HG03558 (cell line): ENCODE measurements at regions not wholly inside any gene's neighbourhood (a gene's known extent, or its start where the extent isn't known, plus 50 kb on each side); places are given as distances from the start of the nearest gene placed in this dataset.
"Not testable (repeated sequence)": the region's sequence is repeated elsewhere in the genome, so short reads cannot be mapped to it uniquely, and the experiment has no call there.

ENCODE experiments used
- ATAC-seq: cut with Tn5 transposase; IDR thresholded peaks from one replicate; pipeline ENCODE4 v1.9.1; 2021; ENCODE audit warnings: moderate number of reproducible peaks; ENCODE audit not compliant: unreplicated experiment; ENCODE audit errors: extremely low read depth

GRCh38 chr14:40955131-40955505 lies 651.6 kb upstream of the LRFN5 start:
- ATAC-seq = no peak

- ATAC-seq = not testable (repeated sequence)
Measured at GRCh38 chr14:40954448-40955130, 652.1 kb upstream of the LRFN5 start.

- ATAC-seq = no peak
Measured at GRCh38 chr14:40944521-40944920, 662.2 kb upstream of the LRFN5 start.

GRCh38 chr14:40936861-40937260 lies 669.8 kb upstream of the LRFN5 start:
- no peak for ATAC-seq

GRCh38 chr14:40920380-40920779 lies 686.3 kb upstream of the LRFN5 start:
- no peak for ATAC-seq

GRCh38 chr14:40911141-40911540 lies 695.5 kb upstream of the LRFN5 start:
- ATAC-seq = no peak

- ATAC-seq = no peak
Measured at GRCh38 chr14:40909906-40910305, 696.8 kb upstream of the LRFN5 start.

GRCh38 chr14:40903709-40904108 lies 703.0 kb upstream of the LRFN5 start:
- no peak for ATAC-seq

- no peak for ATAC-seq
Measured at GRCh38 chr14:40899435-40899834, 707.2 kb upstream of the LRFN5 start.

GRCh38 chr14:40894846-40895245 lies 711.8 kb upstream of the LRFN5 start:
- ATAC-seq = no peak

- no peak for ATAC-seq
Measured at GRCh38 chr14:40889126-40889525, 717.5 kb upstream of the LRFN5 start.

GRCh38 chr14:40887912-40888311 lies 718.8 kb upstream of the LRFN5 start:
- no peak for ATAC-seq

GRCh38 chr14:40870252-40870651 lies 736.4 kb upstream of the LRFN5 start:
- no peak for ATAC-seq

GRCh38 chr14:40859055-40859454 lies 747.6 kb upstream of the LRFN5 start:
- ATAC-seq = no peak

GRCh38 chr14:40855343-40855742 lies 751.3 kb upstream of the LRFN5 start:
- no peak for ATAC-seq

- ATAC-seq = no peak
Measured at GRCh38 chr14:40850191-40850590, 756.5 kb upstream of the LRFN5 start.

GRCh38 chr14:40847480-40847879 lies 759.2 kb upstream of the LRFN5 start:
- ATAC-seq = no peak

- no peak for ATAC-seq
Measured at GRCh38 chr14:40842816-40843215, 763.9 kb upstream of the LRFN5 start.

GRCh38 chr14:40841886-40842285 lies 764.8 kb upstream of the LRFN5 start:
- ATAC-seq = no peak

GRCh38 chr14:40838601-40839000 lies 768.1 kb upstream of the LRFN5 start:
- no peak for ATAC-seq

GRCh38 chr14:40806471-40806870 lies 800.2 kb upstream of the LRFN5 start:
- no peak for ATAC-seq

- ATAC-seq = no peak
Measured at GRCh38 chr14:40796168-40796567, 810.5 kb upstream of the LRFN5 start.

- ATAC-seq = no peak
Measured at GRCh38 chr14:40784860-40785259, 821.8 kb upstream of the LRFN5 start.
